ENCODE measurements at regions not wholly inside any gene's neighbourhood (a gene's known extent, or its start where the extent isn't known, plus 50 kb on each side); places are given as distances from the start of the nearest gene placed in this dataset.

DNA sequence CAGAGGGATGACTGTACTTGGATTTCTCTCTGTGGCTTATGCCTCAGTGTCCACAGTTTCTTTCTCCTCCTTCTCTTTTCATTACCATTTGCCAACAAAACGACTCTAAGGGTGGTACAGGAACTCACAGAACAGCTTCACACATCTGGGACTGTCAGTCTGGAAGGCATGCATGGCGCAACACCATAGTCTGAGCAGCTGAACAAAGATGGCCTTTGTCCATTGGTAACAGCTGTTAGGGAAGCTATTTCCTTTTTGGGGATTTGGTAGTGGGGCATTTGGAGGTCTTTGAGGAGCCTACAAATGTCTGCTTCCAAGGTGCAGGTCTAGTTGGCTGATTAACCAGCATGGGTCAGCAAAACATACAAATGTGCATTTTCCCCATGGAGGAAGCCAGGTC lies 81.4 kb upstream of the PCDH8 start:
- Histone ChIP-seq H3K4me1 (no peaks in the 10 kb centered on the region), H3K4me3 (no peak overlapping the region), H3K27ac (no peak overlapping the region), H3K36me3 (no peaks in the 10 kb centered on the region), H3K9me3 (no peaks in the 10 kb centered on the region), H3K27me3 (no peaks in the 10 kb centered on the region)
- DNase-seq (ENCODE audit: low spot score), result no peak
- TF ChIP-seq, protein P1, sequence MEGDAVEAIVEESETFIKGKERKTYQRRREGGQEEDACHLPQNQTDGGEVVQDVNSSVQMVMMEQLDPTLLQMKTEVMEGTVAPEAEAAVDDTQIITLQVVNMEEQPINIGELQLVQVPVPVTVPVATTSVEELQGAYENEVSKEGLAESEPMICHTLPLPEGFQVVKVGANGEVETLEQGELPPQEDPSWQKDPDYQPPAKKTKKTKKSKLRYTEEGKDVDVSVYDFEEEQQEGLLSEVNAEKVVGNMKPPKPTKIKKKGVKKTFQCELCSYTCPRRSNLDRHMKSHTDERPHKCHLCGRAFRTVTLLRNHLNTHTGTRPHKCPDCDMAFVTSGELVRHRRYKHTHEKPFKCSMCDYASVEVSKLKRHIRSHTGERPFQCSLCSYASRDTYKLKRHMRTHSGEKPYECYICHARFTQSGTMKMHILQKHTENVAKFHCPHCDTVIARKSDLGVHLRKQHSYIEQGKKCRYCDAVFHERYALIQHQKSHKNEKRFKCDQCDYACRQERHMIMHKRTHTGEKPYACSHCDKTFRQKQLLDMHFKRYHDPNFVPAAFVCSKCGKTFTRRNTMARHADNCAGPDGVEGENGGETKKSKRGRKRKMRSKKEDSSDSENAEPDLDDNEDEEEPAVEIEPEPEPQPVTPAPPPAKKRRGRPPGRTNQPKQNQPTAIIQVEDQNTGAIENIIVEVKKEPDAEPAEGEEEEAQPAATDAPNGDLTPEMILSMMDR (IDR thresholded peaks at IDR 0.05), result no peak

DNA sequence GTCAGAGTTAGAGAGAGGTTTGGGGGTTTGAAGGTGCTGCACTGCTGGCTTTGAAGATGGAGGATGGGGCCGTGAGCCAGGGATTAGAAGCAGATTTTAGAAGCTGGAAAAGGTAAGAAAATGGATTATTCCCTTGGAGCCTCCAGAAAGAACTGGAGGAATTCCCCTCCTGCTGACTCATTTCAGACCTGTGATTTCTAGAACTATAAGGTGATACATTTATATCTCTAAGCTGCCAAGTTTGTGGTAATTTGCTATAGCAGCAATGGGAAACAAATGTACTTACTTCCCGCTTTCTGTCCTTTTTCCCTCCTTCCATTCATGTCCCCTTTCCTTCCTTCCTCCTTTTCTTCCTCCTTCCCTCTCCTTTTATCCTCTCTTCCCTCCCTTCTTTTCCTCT lies 78.5 kb upstream of the PCDH8 start:
- no peak overlapping the region for H3K27ac ChIP-seq
- H3K4me1 ChIP-seq, result no peaks in the 10 kb centered on the region
- no peak for DNase-seq (ENCODE audit: low spot score)
- H3K27me3 ChIP-seq, result no peaks in the 10 kb centered on the region
- TF ChIP-seq, protein P1 (IDR thresholded peaks at IDR 0.05), result no peak
- H3K4me3 ChIP-seq, result no peak overlapping the region
- H3K9me3 ChIP-seq, result no peaks in the 10 kb centered on the region
- no peaks in the 10 kb centered on the region for H3K36me3 ChIP-seq

DNA sequence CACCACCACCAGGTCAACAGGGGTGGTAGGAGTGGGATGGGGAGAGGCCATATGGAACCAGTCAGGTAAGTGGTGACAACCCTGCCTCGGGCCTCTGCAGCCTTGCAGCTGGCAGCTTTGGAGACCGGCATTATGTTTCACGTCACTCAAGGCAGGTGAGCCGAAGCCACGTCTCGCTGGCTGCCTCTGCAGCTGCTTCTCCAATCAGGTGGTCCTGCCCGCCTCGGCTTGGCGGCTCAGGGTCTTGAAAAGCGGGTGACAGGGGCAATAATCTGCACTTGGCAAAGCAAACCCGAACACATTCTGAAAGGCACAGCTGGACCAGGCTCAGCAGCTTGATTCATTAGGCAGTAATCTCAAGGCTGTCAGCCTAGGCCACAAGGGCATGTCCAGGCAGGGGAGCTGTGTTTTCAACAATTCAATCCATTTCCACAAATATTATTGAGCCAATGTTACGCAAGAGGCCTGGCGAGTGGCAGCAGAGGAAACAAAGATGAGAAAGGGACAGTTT lies 77.4 kb upstream of the PCDH8 start:
- TF ChIP-seq, protein P1 (IDR thresholded peaks at IDR 0.05), result no peak
- Histone ChIP-seq H3K4me3 (no peak overlapping the region), H3K27ac (no peak overlapping the region), H3K27me3 (no peaks in the 10 kb centered on the region), H3K9me3 (no peaks in the 10 kb centered on the region), H3K4me1 (no peaks in the 10 kb centered on the region), H3K36me3 (no peaks in the 10 kb centered on the region)
- peak; percentile 62 for DNase-seq (ENCODE audit: low spot score)

DNA sequence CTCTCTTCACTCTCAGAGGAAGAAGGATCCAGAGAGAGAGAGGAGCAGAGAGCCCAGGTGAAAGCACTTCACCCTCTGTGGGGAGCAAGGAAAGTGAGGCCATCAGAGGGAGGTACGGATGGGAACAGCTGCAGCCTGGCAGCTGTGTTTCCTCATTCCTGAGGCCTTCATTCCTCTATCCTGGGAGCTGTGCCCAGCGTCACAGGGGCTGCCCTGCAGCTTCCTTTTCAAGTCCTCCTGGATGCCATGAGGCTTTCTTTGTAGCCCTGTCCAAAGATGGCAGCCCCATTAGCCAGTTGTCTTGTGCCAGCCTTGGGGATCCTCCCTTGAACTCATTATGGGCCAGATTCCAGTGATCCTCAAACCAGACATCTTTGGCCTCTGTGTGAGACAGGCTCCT lies 76.8 kb upstream of the PCDH8 start:
- DNase-seq (ENCODE audit: low spot score), result no peak
- H3K4me3 ChIP-seq, result no peak overlapping the region
- H3K27me3 ChIP-seq, result no peaks in the 10 kb centered on the region
- no peaks in the 10 kb centered on the region for H3K9me3 ChIP-seq
- H3K27ac ChIP-seq, result peak overlapping the region in 1 of 2 donors; percentile 35
- TF ChIP-seq, protein P1 (IDR thresholded peaks at IDR 0.05), result no peak
- no peaks in the 10 kb centered on the region for H3K4me1 ChIP-seq
- H3K36me3 ChIP-seq, result no peaks in the 10 kb centered on the region

DNA sequence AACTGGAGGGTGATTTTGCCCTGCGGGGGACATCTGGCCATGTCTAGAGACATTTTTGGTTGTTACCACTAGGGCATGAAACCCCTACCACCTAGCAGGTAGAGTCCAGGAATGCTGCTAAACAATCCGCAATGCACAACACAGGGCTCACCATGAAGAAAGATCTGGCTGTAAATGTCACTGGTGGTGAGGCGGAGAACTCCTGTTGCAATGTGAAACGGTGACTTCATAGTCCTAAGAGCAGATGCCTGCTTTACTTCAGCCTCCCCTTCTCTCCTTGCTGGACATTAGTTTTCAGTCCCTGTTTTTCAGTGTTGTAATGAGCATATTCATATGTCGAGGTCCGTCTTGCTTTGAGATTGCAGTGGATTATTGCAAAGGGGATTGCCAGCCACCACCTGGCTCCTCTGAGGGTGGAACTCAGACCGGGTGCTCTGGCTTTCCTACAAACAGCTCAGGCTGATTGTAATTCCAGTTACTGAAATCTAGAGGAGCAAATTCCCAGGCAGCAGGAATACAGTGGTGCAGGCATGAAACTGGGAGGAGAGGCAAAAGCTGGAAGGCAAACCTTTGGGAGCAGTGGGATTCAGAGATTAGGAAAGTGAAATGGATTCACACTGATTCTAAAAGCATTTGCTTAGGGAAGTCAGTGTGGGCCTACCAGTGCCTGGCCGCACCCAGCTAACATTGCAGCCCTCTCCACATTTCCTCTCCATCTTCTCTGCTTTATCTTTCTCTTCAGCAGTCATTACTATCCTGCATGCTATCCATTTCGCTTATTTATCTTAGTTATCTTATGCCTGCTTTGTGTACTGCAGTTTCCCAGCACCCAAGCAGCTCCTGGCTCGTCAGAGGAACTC lies 76.1 kb upstream of the PCDH8 start:
- Histone ChIP-seq H3K27ac (no peak overlapping the region), H3K27me3 (no peaks in the 10 kb centered on the region), H3K4me3 (no peak overlapping the region), H3K9me3 (no peaks in the 10 kb centered on the region), H3K4me1 (no peaks in the 10 kb centered on the region), H3K36me3 (no peaks in the 10 kb centered on the region)
- no peak for DNase-seq (ENCODE audit: low spot score)
- TF ChIP-seq, protein P1 (IDR thresholded peaks at IDR 0.05), result no peak

Data from right atrium auricular region (tissue), 2 donors.